HepG2 (cell line): ENCODE measurements at regions not wholly inside any gene's neighbourhood (a gene's known extent, or its start where the extent isn't known, plus 50 kb on each side); places are given as distances from the start of the nearest gene placed in this dataset.
A peak's percentile ranks its signal among the peaks of the same experiment; 100 is the strongest.

ENCODE experiments used
- ARHGAP35 ChIP-seq: sonication (generic); formaldehyde crosslinking; IDR thresholded peaks from 2 replicates; pipeline ENCODE4 v1.9.0; 2022; ENCODE audit warnings: mild to moderate bottlenecking, inconsistent platforms, moderate library complexity, missing genetic modification reagents, borderline replicate concordance
- EP300 ChIP-seq, 3 experiments: sonication (generic) in 1 of 3; formaldehyde crosslinking in 1 of 3; IDR thresholded peaks; 2 replicates each; pipeline versions ENCODE4 v1.5.1 to v1.6.1; 2011 to 2020; ENCODE audit warnings: low read depth in 2 of 3, low read length in 2 of 3, borderline replicate concordance in 1 of 3, improper control_type of control experiment in 1 of 3, mild to moderate bottlenecking in 1 of 3, missing genetic modification reagents in 1 of 3, moderate library complexity in 1 of 3
- HNRNPL ChIP-seq: fragments of 200-400 bp; formaldehyde crosslinking; IDR thresholded peaks from 2 replicates; pipeline ENCODE4 v1.6.1; 2017; ENCODE audit warnings: mild to moderate bottlenecking, low read depth, low read length
- HOXA3 ChIP-seq: sonication (generic); formaldehyde crosslinking; IDR thresholded peaks from 2 replicates; pipeline ENCODE4 v1.5.0; 2020; ENCODE audit warnings: missing genetic modification reagents
- NFE2L2 ChIP-seq: fragments of 150-350 bp; IDR thresholded peaks from 2 replicates; pipeline ENCODE4 v1.6.1; 2014; ENCODE audit warnings: low read length
- PAX8 ChIP-seq: sonication (generic); formaldehyde crosslinking; IDR thresholded peaks from 2 replicates; pipeline ENCODE4 v1.8.0; 2022; ENCODE audit warnings: mild to moderate bottlenecking, missing genetic modification reagents, borderline replicate concordance
- PCBP2 ChIP-seq: fragments of 200-400 bp; formaldehyde crosslinking; optimal IDR thresholded peaks from 2 replicates; pipeline ENCODE3; 2018; ENCODE audit warnings: low read length, low read depth; ENCODE audit not compliant: poor library complexity, severe bottlenecking
- RFX1 ChIP-seq: fragments of 450-650 bp; IDR thresholded peaks from 2 replicates; pipeline ENCODE4 v1.6.1; 2017
- RFX5 ChIP-seq: IDR thresholded peaks from 2 replicates; pipeline ENCODE4 v1.6.1; 2011; ENCODE audit warnings: low read depth, low read length, improper control_type of control experiment
- SAP130 ChIP-seq: IDR thresholded peaks from 2 replicates; pipeline ENCODE4 v1.6.1; 2016; ENCODE audit warnings: low read depth
- ZNF230 ChIP-seq: sonication (generic); formaldehyde crosslinking; IDR thresholded peaks from 2 replicates; pipeline ENCODE4 v1.4.0; 2020; ENCODE audit warnings: mild to moderate bottlenecking, missing genetic modification reagents
- ZNF24 ChIP-seq: fragments of 450-650 bp; IDR thresholded peaks from 2 replicates; pipeline ENCODE4 v1.6.1; 2017; ENCODE audit warnings: antibody characterized with exemption, mild to moderate bottlenecking
- ZSCAN12 ChIP-seq: sonication (generic); formaldehyde crosslinking; IDR thresholded peaks from 2 replicates; pipeline ENCODE4 v1.9.0; 2021; ENCODE audit warnings: mild to moderate bottlenecking, missing genetic modification reagents
- TF ChIP-seq, protein P1 (sequence below): sonication (generic); formaldehyde crosslinking; IDR thresholded peaks from 2 replicates; pipeline ENCODE4 v1.9.0; 2022; ENCODE audit warnings: low read depth, missing genetic modification reagents
- TF ChIP-seq, protein P2 (sequence below): sonication (generic); formaldehyde crosslinking; IDR thresholded peaks from 2 replicates; pipeline ENCODE4 v1.4.0; 2020; ENCODE audit warnings: mild to moderate bottlenecking, missing genetic modification reagents
- TF ChIP-seq, protein P3 (sequence below): sonication (generic); formaldehyde crosslinking; IDR thresholded peaks from 2 replicates; pipeline ENCODE4 v1.4.0; 2020; ENCODE audit warnings: mild to moderate bottlenecking, missing genetic modification reagents
- TF ChIP-seq, protein P4 (sequence below): sonication (generic); formaldehyde crosslinking; conservative IDR thresholded peaks from 2 replicates; pipeline ENCODE4 v1.4.0; 2020; ENCODE audit warnings: missing genetic modification reagents
- TF ChIP-seq, protein P5 (sequence below): sonication (generic); formaldehyde crosslinking; IDR thresholded peaks from 2 replicates; pipeline ENCODE4 v1.8.0; 2022; ENCODE audit warnings: mild to moderate bottlenecking, missing genetic modification reagents, moderate library complexity

DNA sequence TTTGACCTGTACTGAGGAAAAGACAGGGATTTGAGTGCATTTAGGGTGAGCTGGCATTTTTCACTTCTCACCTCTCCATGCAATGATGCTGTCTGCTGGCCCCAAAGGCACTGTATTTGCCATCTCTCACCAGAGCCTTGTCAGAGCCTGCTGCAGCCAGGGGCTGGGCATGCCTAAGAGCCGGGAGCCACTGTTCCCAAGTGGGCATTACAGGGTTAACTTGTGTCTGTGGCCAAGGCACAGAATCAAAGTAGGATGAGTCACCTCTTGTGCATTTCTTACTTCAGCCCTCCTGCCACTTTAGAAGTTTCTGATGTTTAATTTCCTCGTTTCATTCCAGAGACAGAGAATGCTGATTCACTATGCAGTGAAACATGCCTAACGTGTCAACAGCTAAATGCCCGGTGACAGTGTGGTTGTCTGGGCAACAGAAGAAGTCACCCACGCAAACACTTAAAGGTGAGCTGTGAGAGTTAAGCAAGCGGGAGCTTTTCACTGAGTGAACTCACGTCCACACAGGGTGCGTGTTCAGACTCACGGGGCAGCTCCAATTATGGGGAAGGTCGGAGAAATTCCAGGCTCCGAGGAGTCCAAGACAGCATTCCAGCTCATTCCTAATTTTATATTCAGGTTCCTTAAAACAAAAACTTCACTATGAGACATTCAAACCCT lies 57.1 kb upstream of the IGFBP3 start (continued):
- TF ChIP-seq, protein P1, sequence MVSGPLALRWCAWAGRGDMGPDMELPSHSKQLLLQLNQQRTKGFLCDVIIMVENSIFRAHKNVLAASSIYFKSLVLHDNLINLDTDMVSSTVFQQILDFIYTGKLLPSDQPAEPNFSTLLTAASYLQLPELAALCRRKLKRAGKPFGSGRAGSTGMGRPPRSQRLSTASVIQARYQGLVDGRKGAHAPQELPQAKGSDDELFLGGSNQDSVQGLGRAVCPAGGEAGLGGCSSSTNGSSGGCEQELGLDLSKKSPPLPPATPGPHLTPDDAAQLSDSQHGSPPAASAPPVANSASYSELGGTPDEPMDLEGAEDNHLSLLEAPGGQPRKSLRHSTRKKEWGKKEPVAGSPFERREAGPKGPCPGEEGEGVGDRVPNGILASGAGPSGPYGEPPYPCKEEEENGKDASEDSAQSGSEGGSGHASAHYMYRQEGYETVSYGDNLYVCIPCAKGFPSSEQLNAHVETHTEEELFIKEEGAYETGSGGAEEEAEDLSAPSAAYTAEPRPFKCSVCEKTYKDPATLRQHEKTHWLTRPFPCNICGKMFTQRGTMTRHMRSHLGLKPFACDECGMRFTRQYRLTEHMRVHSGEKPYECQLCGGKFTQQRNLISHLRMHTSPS (CRISPR knock-in tag), result no peak
- TF ChIP-seq, protein P2, sequence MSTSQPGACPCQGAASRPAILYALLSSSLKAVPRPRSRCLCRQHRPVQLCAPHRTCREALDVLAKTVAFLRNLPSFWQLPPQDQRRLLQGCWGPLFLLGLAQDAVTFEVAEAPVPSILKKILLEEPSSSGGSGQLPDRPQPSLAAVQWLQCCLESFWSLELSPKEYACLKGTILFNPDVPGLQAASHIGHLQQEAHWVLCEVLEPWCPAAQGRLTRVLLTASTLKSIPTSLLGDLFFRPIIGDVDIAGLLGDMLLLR (CRISPR knock-in tag), result no peak
- TF ChIP-seq PAX8 (CRISPR knock-in tag) (no peak), HNRNPL (no peak), NFE2L2 (peak; percentile 80), RFX5 (0 out of 2 replicates have a peak, but pooled peaks have one; percentile 13), EP300 (IDR thresholded peaks at IDR 0.05; ENCODE audit: low read depth in 2 of 2, low read length in 2 of 2) (peak; percentile 21 to 67; a peak in 1 of 4 replicates), EP300 (CRISPR knock-in tag; IDR thresholded peaks at IDR 0.05; ENCODE audit: borderline replicate concordance) (peak; percentile 49; the same call in 1 of the 2 replicates), ZNF24 (no peak), ARHGAP35 (CRISPR knock-in tag) (no peak), ZNF230 (CRISPR knock-in tag) (no peak), PCBP2 (no peak), HOXA3 (CRISPR knock-in tag) (no peak), ZSCAN12 (CRISPR knock-in tag) (no peak), RFX1 (peak; percentile 77), SAP130 (CRISPR knock-in tag) (peak; percentile 30; the same call in 1 of the 2 replicates)
- TF ChIP-seq, protein P3, sequence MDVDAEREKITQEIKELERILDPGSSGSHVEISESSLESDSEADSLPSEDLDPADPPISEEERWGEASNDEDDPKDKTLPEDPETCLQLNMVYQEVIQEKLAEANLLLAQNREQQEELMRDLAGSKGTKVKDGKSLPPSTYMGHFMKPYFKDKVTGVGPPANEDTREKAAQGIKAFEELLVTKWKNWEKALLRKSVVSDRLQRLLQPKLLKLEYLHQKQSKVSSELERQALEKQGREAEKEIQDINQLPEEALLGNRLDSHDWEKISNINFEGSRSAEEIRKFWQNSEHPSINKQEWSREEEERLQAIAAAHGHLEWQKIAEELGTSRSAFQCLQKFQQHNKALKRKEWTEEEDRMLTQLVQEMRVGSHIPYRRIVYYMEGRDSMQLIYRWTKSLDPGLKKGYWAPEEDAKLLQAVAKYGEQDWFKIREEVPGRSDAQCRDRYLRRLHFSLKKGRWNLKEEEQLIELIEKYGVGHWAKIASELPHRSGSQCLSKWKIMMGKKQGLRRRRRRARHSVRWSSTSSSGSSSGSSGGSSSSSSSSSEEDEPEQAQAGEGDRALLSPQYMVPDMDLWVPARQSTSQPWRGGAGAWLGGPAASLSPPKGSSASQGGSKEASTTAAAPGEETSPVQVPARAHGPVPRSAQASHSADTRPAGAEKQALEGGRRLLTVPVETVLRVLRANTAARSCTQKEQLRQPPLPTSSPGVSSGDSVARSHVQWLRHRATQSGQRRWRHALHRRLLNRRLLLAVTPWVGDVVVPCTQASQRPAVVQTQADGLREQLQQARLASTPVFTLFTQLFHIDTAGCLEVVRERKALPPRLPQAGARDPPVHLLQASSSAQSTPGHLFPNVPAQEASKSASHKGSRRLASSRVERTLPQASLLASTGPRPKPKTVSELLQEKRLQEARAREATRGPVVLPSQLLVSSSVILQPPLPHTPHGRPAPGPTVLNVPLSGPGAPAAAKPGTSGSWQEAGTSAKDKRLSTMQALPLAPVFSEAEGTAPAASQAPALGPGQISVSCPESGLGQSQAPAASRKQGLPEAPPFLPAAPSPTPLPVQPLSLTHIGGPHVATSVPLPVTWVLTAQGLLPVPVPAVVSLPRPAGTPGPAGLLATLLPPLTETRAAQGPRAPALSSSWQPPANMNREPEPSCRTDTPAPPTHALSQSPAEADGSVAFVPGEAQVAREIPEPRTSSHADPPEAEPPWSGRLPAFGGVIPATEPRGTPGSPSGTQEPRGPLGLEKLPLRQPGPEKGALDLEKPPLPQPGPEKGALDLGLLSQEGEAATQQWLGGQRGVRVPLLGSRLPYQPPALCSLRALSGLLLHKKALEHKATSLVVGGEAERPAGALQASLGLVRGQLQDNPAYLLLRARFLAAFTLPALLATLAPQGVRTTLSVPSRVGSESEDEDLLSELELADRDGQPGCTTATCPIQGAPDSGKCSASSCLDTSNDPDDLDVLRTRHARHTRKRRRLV (CRISPR knock-in tag), result no peak
- TF ChIP-seq, protein P4, sequence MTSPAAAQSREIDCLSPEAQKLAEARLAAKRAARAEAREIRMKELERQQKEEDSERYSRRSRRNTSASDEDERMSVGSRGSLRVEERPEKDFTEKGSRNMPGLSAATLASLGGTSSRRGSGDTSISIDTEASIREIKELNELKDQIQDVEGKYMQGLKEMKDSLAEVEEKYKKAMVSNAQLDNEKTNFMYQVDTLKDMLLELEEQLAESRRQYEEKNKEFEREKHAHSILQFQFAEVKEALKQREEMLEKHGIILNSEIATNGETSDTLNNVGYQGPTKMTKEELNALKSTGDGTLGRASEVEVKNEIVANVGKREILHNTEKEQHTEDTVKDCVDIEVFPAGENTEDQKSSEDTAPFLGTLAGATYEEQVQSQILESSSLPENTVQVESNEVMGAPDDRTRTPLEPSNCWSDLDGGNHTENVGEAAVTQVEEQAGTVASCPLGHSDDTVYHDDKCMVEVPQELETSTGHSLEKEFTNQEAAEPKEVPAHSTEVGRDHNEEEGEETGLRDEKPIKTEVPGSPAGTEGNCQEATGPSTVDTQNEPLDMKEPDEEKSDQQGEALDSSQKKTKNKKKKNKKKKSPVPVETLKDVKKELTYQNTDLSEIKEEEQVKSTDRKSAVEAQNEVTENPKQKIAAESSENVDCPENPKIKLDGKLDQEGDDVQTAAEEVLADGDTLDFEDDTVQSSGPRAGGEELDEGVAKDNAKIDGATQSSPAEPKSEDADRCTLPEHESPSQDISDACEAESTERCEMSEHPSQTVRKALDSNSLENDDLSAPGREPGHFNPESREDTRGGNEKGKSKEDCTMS (CRISPR knock-in tag), result no peak
- TF ChIP-seq, protein P5, sequence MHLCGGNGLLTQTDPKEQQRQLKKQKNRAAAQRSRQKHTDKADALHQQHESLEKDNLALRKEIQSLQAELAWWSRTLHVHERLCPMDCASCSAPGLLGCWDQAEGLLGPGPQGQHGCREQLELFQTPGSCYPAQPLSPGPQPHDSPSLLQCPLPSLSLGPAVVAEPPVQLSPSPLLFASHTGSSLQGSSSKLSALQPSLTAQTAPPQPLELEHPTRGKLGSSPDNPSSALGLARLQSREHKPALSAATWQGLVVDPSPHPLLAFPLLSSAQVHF, result no peak
